H9 (cell line): ENCODE measurements at regions not wholly inside any gene's neighbourhood (a gene's known extent, or its start where the extent isn't known, plus 50 kb on each side); places are given as distances from the start of the nearest gene placed in this dataset.

Experiments
- DNase-seq: peaks from one replicate; pipeline ENCODE4 v3.0.0-alpha.2; 2017
- H2AFZ ChIP-seq: one replicate; pipeline ENCODE4 v1.6.1; 2013; ENCODE audit warnings: mild to moderate bottlenecking, low read length, control low read depth, moderate library complexity
- H2AK5ac ChIP-seq: 2 replicates; pipeline ENCODE4 v1.6.1; 2013; ENCODE audit warnings: low read length, control low read depth, mixed read lengths; ENCODE audit not compliant: insufficient read length
- H2BK120ac ChIP-seq: one replicate; pipeline ENCODE4 v1.6.1; 2013; ENCODE audit warnings: low read depth, mild to moderate bottlenecking, low read length, control low read depth, inconsistent platforms; ENCODE audit not compliant: poor library complexity, severe bottlenecking
- H2BK12ac ChIP-seq: 2 replicates; pipeline ENCODE4 v1.6.1; 2013; ENCODE audit warnings: low read length, control low read depth, mixed read lengths, low read depth; ENCODE audit not compliant: insufficient read length
- H2BK15ac ChIP-seq: 2 replicates; pipeline ENCODE4 v1.6.1; 2013; ENCODE audit warnings: low read depth, low read length, control low read depth
- H2BK20ac ChIP-seq: one replicate; pipeline ENCODE4 v1.6.1; 2013; ENCODE audit warnings: low read depth, mild to moderate bottlenecking, low read length, control low read depth, inconsistent platforms; ENCODE audit not compliant: poor library complexity, severe bottlenecking
- H2BK5ac ChIP-seq: 2 replicates; pipeline ENCODE4 v1.6.1; 2013; ENCODE audit warnings: low read length, control low read depth, mixed read lengths; ENCODE audit not compliant: insufficient read length
- H3K14ac ChIP-seq: 2 replicates; pipeline ENCODE4 v1.6.1; 2013; ENCODE audit warnings: low read length, control low read depth; ENCODE audit not compliant: insufficient read depth
- H3K18ac ChIP-seq: 2 replicates; pipeline ENCODE4 v1.6.1; 2013; ENCODE audit warnings: low read depth, mild to moderate bottlenecking, mixed read lengths, low read length, control low read depth; ENCODE audit not compliant: insufficient read length
- H3K23ac ChIP-seq: 2 replicates; pipeline ENCODE4 v1.6.1; 2013; ENCODE audit warnings: low read length, control low read depth, mixed read lengths, low read depth; ENCODE audit not compliant: insufficient read length
- H3K23me2 ChIP-seq: 2 replicates; pipeline ENCODE4 v1.6.1; 2013; ENCODE audit warnings: low read depth, mild to moderate bottlenecking, mixed read lengths, low read length, control low read depth; ENCODE audit not compliant: insufficient read length, poor library complexity, severe bottlenecking
- H3K27ac ChIP-seq: 2 replicates; pipeline ENCODE4 v1.5.1; 2013; ENCODE audit warnings: low read length, control low read depth, mixed read lengths, low read depth; ENCODE audit not compliant: insufficient read length
- H3K27me3 ChIP-seq: 2 replicates; pipeline ENCODE4 v1.6.1; 2013; ENCODE audit warnings: low read length, control low read depth, inconsistent platforms; ENCODE audit not compliant: insufficient read depth
- H3K4ac ChIP-seq: 2 replicates; pipeline ENCODE4 v1.6.1; 2013; ENCODE audit warnings: low read depth, mild to moderate bottlenecking, control low read depth, inconsistent platforms, low read length, moderate library complexity
- H3K4me1 ChIP-seq: 2 replicates; pipeline ENCODE4 v1.6.1; 2013; ENCODE audit warnings: low read length, control low read depth, inconsistent platforms; ENCODE audit not compliant: insufficient read depth
- H3K4me2 ChIP-seq: 2 replicates; pipeline ENCODE4 v1.6.1; 2013; ENCODE audit warnings: low read length, control low read depth, mixed read lengths; ENCODE audit not compliant: insufficient read length, insufficient read depth
- H3K56ac ChIP-seq: 2 replicates; pipeline ENCODE4 v1.6.1; 2013; ENCODE audit warnings: low read depth, mild to moderate bottlenecking, mixed read lengths, low read length, control low read depth; ENCODE audit not compliant: insufficient read length
- H3K79me1 ChIP-seq: 2 replicates; pipeline ENCODE4 v1.6.1; 2013; ENCODE audit warnings: low read depth, mild to moderate bottlenecking, moderate library complexity, low read length, control low read depth, inconsistent platforms; ENCODE audit not compliant: insufficient read depth, poor library complexity, severe bottlenecking
- H3K79me2 ChIP-seq: 2 replicates; pipeline ENCODE4 v1.6.1; 2013; ENCODE audit warnings: low read length, control low read depth, inconsistent platforms; ENCODE audit not compliant: insufficient read depth
- H3K9ac ChIP-seq: 2 replicates; pipeline ENCODE4 v1.6.1; 2013; ENCODE audit warnings: low read length, control low read depth, mixed read lengths; ENCODE audit not compliant: insufficient read length; ENCODE audit errors: extremely low read depth
- H3K9me3 ChIP-seq: one replicate; pipeline ENCODE4 v1.6.1; 2013; ENCODE audit warnings: low read depth, low read length, inconsistent platforms; ENCODE audit not compliant: control insufficient read depth
- H3T11ph ChIP-seq: one replicate; pipeline ENCODE4 v1.6.1; 2013; ENCODE audit warnings: mild to moderate bottlenecking, low read length, control low read depth, inconsistent platforms
- H4K20me1 ChIP-seq: one replicate; pipeline ENCODE4 v1.6.1; 2013; ENCODE audit not compliant: control insufficient read depth, insufficient read length, insufficient read depth
- H4K5ac ChIP-seq: 2 replicates; pipeline ENCODE4 v1.6.1; 2013; ENCODE audit warnings: low read depth, mild to moderate bottlenecking, mixed read lengths, low read length, control low read depth; ENCODE audit not compliant: insufficient read length
- H4K8ac ChIP-seq: replicated peaks from 2 replicates; pipeline ENCODE4 v1.6.1; 2013; ENCODE audit warnings: low read length, control low read depth, mixed read lengths, low read depth; ENCODE audit not compliant: insufficient read length
- H4K91ac ChIP-seq: 2 replicates; pipeline ENCODE4 v1.6.1; 2013; ENCODE audit warnings: low read depth, mild to moderate bottlenecking, moderate library complexity, mixed read lengths, low read length, control low read depth; ENCODE audit not compliant: insufficient read length
- H3K27ac Mint-ChIP-seq, 3 experiments: 2 replicates in 2 of 3; 3 replicates in 1 of 3; pipeline ENCODE4 v1.8.0; 2020 to 2021; ENCODE audit warnings: mixed read lengths in 3 of 3, mild to moderate bottlenecking in 1 of 3, moderate library complexity in 1 of 3
- H3K27me3 Mint-ChIP-seq: 2 replicates; pipeline ENCODE4 v1.8.0; 2021; ENCODE audit warnings: low read depth, mild to moderate bottlenecking, moderate library complexity, mixed read lengths
- H3K36me3 Mint-ChIP-seq, 3 experiments: 2 replicates in 2 of 3; 3 replicates in 1 of 3; pipeline ENCODE4 v1.8.0; 2020 to 2021; ENCODE audit warnings: low read depth in 3 of 3, mixed read lengths in 3 of 3; ENCODE audit not compliant: insufficient read depth in 1 of 3
- H3K4me1 Mint-ChIP-seq, 2 experiments: 2 replicates each; pipeline ENCODE4 v1.8.0; 2020; ENCODE audit warnings: mixed read lengths in 2 of 2
- H3K4me3 Mint-ChIP-seq, 2 experiments: 2 replicates in 1 of 2; 3 replicates in 1 of 2; pipeline ENCODE4 v1.8.0; 2020 to 2021; ENCODE audit warnings: mild to moderate bottlenecking in 2 of 2, mixed read lengths in 2 of 2, moderate library complexity in 1 of 2
- H3K9me3 Mint-ChIP-seq, 2 experiments: 2 replicates in 1 of 2; 3 replicates in 1 of 2; pipeline ENCODE4 v1.8.0; 2020; ENCODE audit warnings: mild to moderate bottlenecking in 2 of 2, mixed read lengths in 2 of 2, moderate library complexity in 1 of 2
- WGBS: extraction: QIAGEN DNeasy Blood & Tissue Kit; methylation state at CpG from one replicate; pipeline ENCODE4 v1.1.7; 2013; ENCODE audit warnings: missing lambda C conversion rate, low lambda C conversion rate, mixed read lengths; ENCODE audit not compliant: insufficient read length; ENCODE audit errors: extremely low coverage; 5-methylcytosine and 5-hydroxymethylcytosine counted together
- TF ChIP-seq, protein P1 (sequence below): fragments of 200-600 bp; sonication (generic); conservative IDR thresholded peaks from 3 replicates; pipeline ENCODE4 v1.8.0; 2021; ENCODE audit warnings: antibody characterized with exemption, mild to moderate bottlenecking

DNA sequence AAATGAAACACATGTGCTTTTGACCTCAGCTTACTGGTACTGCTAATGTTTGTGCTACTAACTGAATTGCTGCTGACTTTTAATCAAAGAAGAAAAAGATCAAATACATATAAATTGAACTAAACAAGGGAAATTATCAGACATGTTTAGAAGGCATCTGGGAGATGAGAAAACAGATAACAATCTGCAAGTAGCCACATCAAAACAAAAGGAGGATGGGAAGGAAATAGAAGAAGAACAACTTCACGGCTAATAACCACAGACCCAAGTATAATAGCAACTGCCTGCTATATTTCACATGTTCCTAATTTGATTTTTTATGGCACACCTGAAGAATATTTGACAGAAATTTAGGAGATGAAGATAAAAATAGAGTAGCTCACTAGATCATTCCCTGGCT lies 542.6 kb upstream of the SYT4 start:
- Histone ChIP-seq H4K8ac (no peak overlapping the region), H4K20me1 (no peaks in the 10 kb centered on the region)
- WGBS: no CpG with 5 or more reads among the region's 1 CpG

More for the DNA sequence above, 542.6 kb upstream of the SYT4 start:
- Histone ChIP-seq H3K23ac (no peak overlapping the region), H3K79me1 (no peaks in the 10 kb centered on the region), H2AFZ (no peak overlapping the region), H2AK5ac (no peak overlapping the region), H2BK15ac (no peak overlapping the region), H3T11ph (no peak overlapping the region), H3K27ac (no peak overlapping the region), H3K4me1 (no peaks in the 10 kb centered on the region), H4K91ac (no peak overlapping the region), H3K14ac (no peak overlapping the region), H3K4ac (no peak overlapping the region), H3K23me2 (no peaks in the 10 kb centered on the region), H3K56ac (no peak overlapping the region), H4K5ac (no peak overlapping the region), H2BK20ac (no peak overlapping the region), H3K9ac (no peak overlapping the region), H3K18ac (no peak overlapping the region), H2BK5ac (no peak overlapping the region), H3K4me2 (no peak overlapping the region), H2BK12ac (no peak overlapping the region), H2BK120ac (no peak overlapping the region), H3K79me2 (no peaks in the 10 kb centered on the region), H3K9me3 (no peaks in the 10 kb centered on the region), H3K27me3 (no peaks in the 10 kb centered on the region)
- H3K27ac Mint-ChIP-seq: no peak overlapping the region
- DNase-seq: no peak
- H3K4me1 Mint-ChIP-seq: no peaks in the 10 kb centered on the region
- H3K9me3 Mint-ChIP-seq: peaks cover 9 to 12% of the 10 kb centered on the region in 2 experiments
- no peaks in the 10 kb centered on the region for H3K27me3 Mint-ChIP-seq
- no peak overlapping the region for H3K4me3 Mint-ChIP-seq
- TF ChIP-seq, protein P1, sequence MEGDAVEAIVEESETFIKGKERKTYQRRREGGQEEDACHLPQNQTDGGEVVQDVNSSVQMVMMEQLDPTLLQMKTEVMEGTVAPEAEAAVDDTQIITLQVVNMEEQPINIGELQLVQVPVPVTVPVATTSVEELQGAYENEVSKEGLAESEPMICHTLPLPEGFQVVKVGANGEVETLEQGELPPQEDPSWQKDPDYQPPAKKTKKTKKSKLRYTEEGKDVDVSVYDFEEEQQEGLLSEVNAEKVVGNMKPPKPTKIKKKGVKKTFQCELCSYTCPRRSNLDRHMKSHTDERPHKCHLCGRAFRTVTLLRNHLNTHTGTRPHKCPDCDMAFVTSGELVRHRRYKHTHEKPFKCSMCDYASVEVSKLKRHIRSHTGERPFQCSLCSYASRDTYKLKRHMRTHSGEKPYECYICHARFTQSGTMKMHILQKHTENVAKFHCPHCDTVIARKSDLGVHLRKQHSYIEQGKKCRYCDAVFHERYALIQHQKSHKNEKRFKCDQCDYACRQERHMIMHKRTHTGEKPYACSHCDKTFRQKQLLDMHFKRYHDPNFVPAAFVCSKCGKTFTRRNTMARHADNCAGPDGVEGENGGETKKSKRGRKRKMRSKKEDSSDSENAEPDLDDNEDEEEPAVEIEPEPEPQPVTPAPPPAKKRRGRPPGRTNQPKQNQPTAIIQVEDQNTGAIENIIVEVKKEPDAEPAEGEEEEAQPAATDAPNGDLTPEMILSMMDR: no peak
- H3K36me3 Mint-ChIP-seq: peaks cover 0 to 12% (median 12%) of the 10 kb centered on the region in 3 experiments; a peak in 5 of 7 replicates
